Transverse colon (tissue), 3 donors: ENCODE measurements at regions not wholly inside any gene's neighbourhood (a gene's known extent, or its start where the extent isn't known, plus 50 kb on each side); places are given as distances from the start of the nearest gene placed in this dataset.

Experiments used
- EP300 ChIP-seq: sonication (generic); formaldehyde crosslinking; IDR thresholded peaks from one replicate; pipeline ENCODE4 v1.6.1; 2017; ENCODE audit warnings: antibody characterized with exemption, low read depth
- TF ChIP-seq, protein P1 (sequence below), 5 experiments: fragments of 200-600 bp in 3 of 5; fragments of 450-650 bp in 2 of 5; sonication (generic) in 3 of 5; IDR thresholded peaks; 1 replicate in 2 of 5; 2 replicates in 3 of 5; pipeline ENCODE4 v1.5.1; 2016 to 2017; ENCODE audit warnings: antibody characterized with exemption in 5 of 5, inconsistent platforms in 3 of 5, mild to moderate bottlenecking in 2 of 5, moderate library complexity in 1 of 5

DNA sequence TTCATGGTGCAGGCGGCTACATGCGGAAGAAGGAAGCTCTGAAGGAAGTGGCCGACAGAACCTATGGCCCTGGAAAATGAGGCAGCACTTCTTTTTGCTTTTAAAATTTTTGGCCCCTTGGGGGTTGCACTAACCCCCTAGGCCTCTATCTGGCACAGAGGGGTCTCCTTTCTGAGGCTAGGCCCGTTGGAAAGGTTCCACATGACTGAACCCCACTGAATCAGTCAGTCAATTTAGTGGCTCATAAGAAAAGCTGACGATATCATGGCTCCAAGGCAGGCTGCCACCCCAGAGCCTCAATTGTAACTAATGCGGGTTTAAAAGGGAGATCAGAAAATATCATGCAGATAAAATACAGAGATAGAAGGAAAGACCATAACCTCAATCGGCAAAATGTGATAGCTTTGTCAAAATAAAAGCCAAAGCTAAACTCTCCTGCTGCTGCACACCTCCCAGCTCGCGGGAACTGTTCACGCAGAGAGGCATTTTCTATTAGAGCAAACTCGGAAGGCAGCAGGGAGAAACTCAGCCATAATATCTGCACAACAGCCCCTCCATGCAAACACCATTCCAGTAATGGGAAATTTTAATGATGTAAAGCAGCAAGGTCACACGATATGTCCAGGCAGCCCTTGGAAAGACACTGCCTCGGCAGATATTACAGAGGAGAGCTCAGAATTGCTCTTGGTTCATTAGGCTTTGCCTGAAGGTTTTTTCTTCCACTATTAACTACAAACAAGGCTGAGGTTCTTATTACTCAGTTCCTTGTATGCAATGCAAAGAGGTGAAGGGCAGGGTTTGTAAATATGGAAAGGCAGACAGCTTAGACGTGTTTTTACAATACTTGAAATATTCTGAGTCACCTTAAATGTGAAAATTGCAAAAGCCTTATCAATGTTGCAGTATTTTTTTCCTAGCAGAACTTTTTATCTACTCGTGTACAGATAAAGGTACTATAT is 200.4 kb upstream of the PMFBP1 start:
- TF ChIP-seq, protein P1, sequence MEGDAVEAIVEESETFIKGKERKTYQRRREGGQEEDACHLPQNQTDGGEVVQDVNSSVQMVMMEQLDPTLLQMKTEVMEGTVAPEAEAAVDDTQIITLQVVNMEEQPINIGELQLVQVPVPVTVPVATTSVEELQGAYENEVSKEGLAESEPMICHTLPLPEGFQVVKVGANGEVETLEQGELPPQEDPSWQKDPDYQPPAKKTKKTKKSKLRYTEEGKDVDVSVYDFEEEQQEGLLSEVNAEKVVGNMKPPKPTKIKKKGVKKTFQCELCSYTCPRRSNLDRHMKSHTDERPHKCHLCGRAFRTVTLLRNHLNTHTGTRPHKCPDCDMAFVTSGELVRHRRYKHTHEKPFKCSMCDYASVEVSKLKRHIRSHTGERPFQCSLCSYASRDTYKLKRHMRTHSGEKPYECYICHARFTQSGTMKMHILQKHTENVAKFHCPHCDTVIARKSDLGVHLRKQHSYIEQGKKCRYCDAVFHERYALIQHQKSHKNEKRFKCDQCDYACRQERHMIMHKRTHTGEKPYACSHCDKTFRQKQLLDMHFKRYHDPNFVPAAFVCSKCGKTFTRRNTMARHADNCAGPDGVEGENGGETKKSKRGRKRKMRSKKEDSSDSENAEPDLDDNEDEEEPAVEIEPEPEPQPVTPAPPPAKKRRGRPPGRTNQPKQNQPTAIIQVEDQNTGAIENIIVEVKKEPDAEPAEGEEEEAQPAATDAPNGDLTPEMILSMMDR (IDR thresholded peaks at IDR 0.05): no peak
- TF ChIP-seq EP300: no peak
